Neural cell (in vitro differentiated cells): ENCODE measurements at regions not wholly inside any gene's neighbourhood (a gene's known extent, or its start where the extent isn't known, plus 50 kb on each side); places are given as distances from the start of the nearest gene placed in this dataset.

ENCODE experiments used
- H2AFZ ChIP-seq: fragments of 200-600, 300-800 bp; sonication (generic), shearing (Covaris generic); 2 replicates; pipeline ENCODE4 v1.6.0; 2014; ENCODE audit warnings: low read depth, mild to moderate bottlenecking, antibody characterized with exemption, low read length, moderate library complexity
- H3F3A ChIP-seq: fragments of 200-600 bp; shearing (Covaris generic); 2 replicates; pipeline ENCODE4 v1.6.1; 2016; ENCODE audit warnings: mild to moderate bottlenecking, moderate library complexity, mixed read lengths, antibody characterized with exemption, low read length; ENCODE audit not compliant: insufficient read depth, poor library complexity, severe bottlenecking
- H3K27ac ChIP-seq: fragments of 200-600, 300-800 bp; sonication (generic), shearing (Covaris generic); 2 replicates; pipeline ENCODE4 v1.5.1; 2014; ENCODE audit warnings: mild to moderate bottlenecking, low read length, moderate library complexity
- H3K27me3 ChIP-seq: fragments of 300-800, 200-600 bp; sonication (generic), shearing (Covaris generic); 2 replicates; pipeline ENCODE4 v1.6.0; 2014; ENCODE audit warnings: mild to moderate bottlenecking, low read depth, low read length, moderate library complexity; ENCODE audit not compliant: insufficient read depth
- H3K36me3 ChIP-seq: fragments of 300-800, 200-600 bp; sonication (generic), shearing (Covaris generic); 2 replicates; pipeline ENCODE4 v1.5.1; 2014; ENCODE audit warnings: mild to moderate bottlenecking, antibody characterized with exemption, low read length, moderate library complexity; ENCODE audit not compliant: insufficient read depth
- H3K4me2 ChIP-seq: fragments of 300-800, 200-600 bp; sonication (generic), shearing (Covaris generic); 2 replicates; pipeline ENCODE4 v1.6.0; 2014; ENCODE audit warnings: mild to moderate bottlenecking, low read length
- H3K4me3 ChIP-seq: fragments of 300-800, 200-600 bp; sonication (generic), shearing (Covaris generic); 2 replicates; pipeline ENCODE4 v1.5.1; 2014; ENCODE audit warnings: mild to moderate bottlenecking, low read length, moderate library complexity
- H3K79me2 ChIP-seq: fragments of 200-600 bp; shearing (Covaris generic); replicated peaks from 2 replicates; pipeline ENCODE4 v1.6.0; 2014; ENCODE audit warnings: mild to moderate bottlenecking, low read length, moderate library complexity; ENCODE audit not compliant: insufficient read depth
- H3K9ac ChIP-seq: fragments of 300-800, 200-600 bp; sonication (generic), shearing (Covaris generic); 2 replicates; pipeline ENCODE4 v1.6.1; 2016; ENCODE audit warnings: mild to moderate bottlenecking, low read length, mixed read lengths
- H3K9me2 ChIP-seq: fragments of 200-600 bp; shearing (Covaris generic); 2 replicates; pipeline ENCODE4 v1.6.1; 2016; ENCODE audit warnings: mild to moderate bottlenecking, low read length, mixed read lengths; ENCODE audit not compliant: insufficient read depth
- H3K9me3 ChIP-seq: fragments of 200-600, 300-800 bp; sonication (generic), shearing (Covaris generic); 2 replicates; pipeline ENCODE4 v1.6.1; 2016; ENCODE audit warnings: mild to moderate bottlenecking, mixed run types, low read length, moderate library complexity, mixed read lengths
- H4K20me1 ChIP-seq: fragments of 200-600 bp; shearing (Covaris generic); 2 replicates; pipeline ENCODE4 v1.6.1; 2016; ENCODE audit warnings: mild to moderate bottlenecking, mixed run types; ENCODE audit not compliant: insufficient read depth
- CTCF ChIP-seq: fragments of 450-650 bp; IDR thresholded peaks from 2 replicates; pipeline ENCODE4 v1.5.1; 2014; ENCODE audit warnings: antibody characterized with exemption, mild to moderate bottlenecking, moderate library complexity; ENCODE audit not compliant: poor library complexity, severe bottlenecking
- EP300 ChIP-seq: fragments of 450-650 bp; conservative IDR thresholded peaks from 2 replicates; pipeline ENCODE4 v1.6.1; 2014; ENCODE audit warnings: antibody characterized with exemption, mild to moderate bottlenecking, moderate library complexity; ENCODE audit not compliant: poor library complexity, severe bottlenecking
- EZH2 ChIP-seq: fragments of 200-600, 300-800 bp; shearing (Covaris generic), sonication (generic); IDR thresholded peaks from 2 replicates; pipeline ENCODE4 v1.6.1; 2014; ENCODE audit warnings: antibody characterized with exemption, low read length, borderline replicate concordance, mild to moderate bottlenecking; ENCODE audit not compliant: insufficient read depth, poor library complexity, severe bottlenecking
- MXI1 ChIP-seq: fragments of 450-650 bp; conservative IDR thresholded peaks from 2 replicates; pipeline ENCODE4 v1.6.1; 2014; ENCODE audit warnings: antibody characterized with exemption, mild to moderate bottlenecking; ENCODE audit not compliant: poor library complexity, severe bottlenecking
- POLR2AphosphoS5 ChIP-seq: IDR thresholded peaks from 2 replicates; pipeline ENCODE4 v1.6.1; 2012
- RAD21 ChIP-seq: fragments of 450-650 bp; conservative IDR thresholded peaks from 2 replicates; pipeline ENCODE4 v1.6.1; 2014; ENCODE audit warnings: antibody characterized with exemption, mild to moderate bottlenecking, moderate library complexity
- SMC3 ChIP-seq: fragments of 450-650 bp; conservative IDR thresholded peaks from 2 replicates; pipeline ENCODE4 v1.6.1; 2014; ENCODE audit warnings: antibody characterized with exemption, mild to moderate bottlenecking, moderate library complexity; ENCODE audit not compliant: poor library complexity
- TAF1 ChIP-seq: IDR thresholded peaks from 2 replicates; pipeline ENCODE4 v1.6.1; 2012; ENCODE audit warnings: low read depth
- TF ChIP-seq, protein P1 (sequence below): IDR thresholded peaks from 2 replicates; pipeline ENCODE4 v1.6.1; 2012; ENCODE audit warnings: borderline replicate concordance

DNA sequence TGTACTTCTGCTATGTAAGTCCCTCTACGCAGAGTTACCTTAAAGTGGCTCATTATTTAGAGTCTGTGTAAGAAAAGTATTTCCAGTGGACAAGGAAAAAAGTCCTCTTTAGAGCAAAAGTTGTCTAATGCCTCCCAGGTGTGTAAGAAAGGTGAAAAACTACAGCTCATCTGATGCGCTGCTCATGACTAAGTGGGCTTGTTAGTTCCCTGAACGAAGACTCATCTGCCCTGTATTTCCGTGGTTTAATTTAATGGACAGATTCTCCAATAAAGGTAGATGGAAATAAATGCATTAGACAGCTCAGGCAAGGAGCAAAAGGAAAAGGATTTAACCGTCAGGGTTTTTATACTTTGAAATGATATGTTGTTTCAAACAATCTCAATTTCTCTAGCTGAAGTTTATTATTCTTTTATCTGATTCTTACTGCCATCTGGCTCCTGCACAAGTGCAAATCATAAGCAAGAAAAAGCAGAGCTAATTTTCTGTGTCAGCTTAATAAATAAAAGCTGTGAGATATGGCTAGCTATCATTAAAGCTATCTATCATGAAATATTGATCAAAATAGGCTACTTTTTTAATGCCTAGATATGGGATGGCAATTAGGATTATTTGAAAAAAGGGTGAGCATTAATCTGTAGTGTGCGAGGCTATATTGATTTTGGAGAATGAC, 73.7 kb upstream of the PCDH9 start:
- Histone ChIP-seq H3K9me2 (no peaks in the 10 kb centered on the region), H2AFZ (no peak overlapping the region), H3K79me2 (no peaks in the 10 kb centered on the region), H3K9me3 (no peaks in the 10 kb centered on the region), H3K9ac (no peak overlapping the region), H4K20me1 (no peaks in the 10 kb centered on the region), H3K27me3 (no peaks in the 10 kb centered on the region), H3K27ac (no peak overlapping the region), H3K4me2 (no peak overlapping the region), H3F3A (no peaks in the 10 kb centered on the region), H3K36me3 (no peaks in the 10 kb centered on the region), H3K4me3 (no peak overlapping the region)
- TF ChIP-seq EP300 (no peak), TAF1 (no peak), MXI1 (no peak), CTCF (no peak), POLR2AphosphoS5 (no peak), RAD21 (no peak), EZH2 (no peak), SMC3 (no peak)
- TF ChIP-seq, protein P1, sequence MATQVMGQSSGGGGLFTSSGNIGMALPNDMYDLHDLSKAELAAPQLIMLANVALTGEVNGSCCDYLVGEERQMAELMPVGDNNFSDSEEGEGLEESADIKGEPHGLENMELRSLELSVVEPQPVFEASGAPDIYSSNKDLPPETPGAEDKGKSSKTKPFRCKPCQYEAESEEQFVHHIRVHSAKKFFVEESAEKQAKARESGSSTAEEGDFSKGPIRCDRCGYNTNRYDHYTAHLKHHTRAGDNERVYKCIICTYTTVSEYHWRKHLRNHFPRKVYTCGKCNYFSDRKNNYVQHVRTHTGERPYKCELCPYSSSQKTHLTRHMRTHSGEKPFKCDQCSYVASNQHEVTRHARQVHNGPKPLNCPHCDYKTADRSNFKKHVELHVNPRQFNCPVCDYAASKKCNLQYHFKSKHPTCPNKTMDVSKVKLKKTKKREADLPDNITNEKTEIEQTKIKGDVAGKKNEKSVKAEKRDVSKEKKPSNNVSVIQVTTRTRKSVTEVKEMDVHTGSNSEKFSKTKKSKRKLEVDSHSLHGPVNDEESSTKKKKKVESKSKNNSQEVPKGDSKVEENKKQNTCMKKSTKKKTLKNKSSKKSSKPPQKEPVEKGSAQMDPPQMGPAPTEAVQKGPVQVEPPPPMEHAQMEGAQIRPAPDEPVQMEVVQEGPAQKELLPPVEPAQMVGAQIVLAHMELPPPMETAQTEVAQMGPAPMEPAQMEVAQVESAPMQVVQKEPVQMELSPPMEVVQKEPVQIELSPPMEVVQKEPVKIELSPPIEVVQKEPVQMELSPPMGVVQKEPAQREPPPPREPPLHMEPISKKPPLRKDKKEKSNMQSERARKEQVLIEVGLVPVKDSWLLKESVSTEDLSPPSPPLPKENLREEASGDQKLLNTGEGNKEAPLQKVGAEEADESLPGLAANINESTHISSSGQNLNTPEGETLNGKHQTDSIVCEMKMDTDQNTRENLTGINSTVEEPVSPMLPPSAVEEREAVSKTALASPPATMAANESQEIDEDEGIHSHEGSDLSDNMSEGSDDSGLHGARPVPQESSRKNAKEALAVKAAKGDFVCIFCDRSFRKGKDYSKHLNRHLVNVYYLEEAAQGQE: no peak

GRCh38 chr13:67299751-67300150, 69.6 kb upstream of the PCDH9 start:
- Histone ChIP-seq H3K9me3 (no peaks in the 10 kb centered on the region), H3K27ac (no peak overlapping the region), H3F3A (no peaks in the 10 kb centered on the region), H3K27me3 (no peaks in the 10 kb centered on the region), H2AFZ (no peak overlapping the region), H3K9ac (no peak overlapping the region), H3K36me3 (no peaks in the 10 kb centered on the region), H3K4me2 (no peak overlapping the region), H3K4me3 (no peak overlapping the region), H3K9me2 (no peaks in the 10 kb centered on the region), H4K20me1 (no peaks in the 10 kb centered on the region), H3K79me2 (no peaks in the 10 kb centered on the region)
- no peak for TF ChIP-seq SMC3
- no peak for TF ChIP-seq CTCF
- no peak for TF ChIP-seq EZH2
- TF ChIP-seq TAF1: no peak
- TF ChIP-seq, protein P1: no peak
- TF ChIP-seq MXI1: no peak
- TF ChIP-seq RAD21: no peak
- no peak for TF ChIP-seq EP300
- TF ChIP-seq POLR2AphosphoS5: no peak
